ENCODE measurements at regions not wholly inside any gene's neighbourhood (a gene's known extent, or its start where the extent isn't known, plus 50 kb on each side); places are given as distances from the start of the nearest gene placed in this dataset.

- TF ChIP-seq ZNF280D (tag by site-specific recombination; IDR thresholded peaks at IDR 0.05), result no peak
Observed at GRCh38 chr16:86894029-86894567, 315.7 kb downstream of the FOXL1 start (continued).

GRCh38 chr16:86894925-86895324, 316.6 kb downstream of the FOXL1 start:
- no peaks in the 10 kb centered on the region for H3K36me3 ChIP-seq (ENCODE audit: control insufficient read depth in 2 of 2, insufficient read depth in 1 of 2, low read length in 2 of 2)
- no peaks in the 10 kb centered on the region for H3K9me3 ChIP-seq (ENCODE audit: control insufficient read depth, insufficient read depth, low read depth, low read length)
- H3K27ac ChIP-seq (ENCODE audit: extremely low read depth, low read depth, low read length), result no peak overlapping the region
- H3K4me1 ChIP-seq (ENCODE audit: control insufficient read depth, insufficient read depth, low read length), result no peaks in the 10 kb centered on the region
- ChIA-PET CTCF (no interaction called here), POLR2A (no interaction called here)
- H3K4me3 ChIP-seq (ENCODE audit: low read depth, low read length), result no peak overlapping the region
- TF ChIP-seq ZBTB7A (tag by site-specific recombination; IDR thresholded peaks at IDR 0.05; ENCODE audit: low read depth), result no peak
- TF ChIP-seq PRDM6 (tag by site-specific recombination; IDR thresholded peaks at IDR 0.05), result no peak
- TF ChIP-seq ZNF10 (tag by site-specific recombination; IDR thresholded peaks at IDR 0.05), result no peak
- no peak for TF ChIP-seq ZNF24 (tag by site-specific recombination; IDR thresholded peaks at IDR 0.05)
- no peak for TF ChIP-seq PRDM2 (tag by site-specific recombination; IDR thresholded peaks at IDR 0.05; ENCODE audit: borderline replicate concordance)

GRCh38 chr16:86895606-86896005, 317.3 kb downstream of the FOXL1 start:
- no peaks in the 10 kb centered on the region for H3K9me3 ChIP-seq (ENCODE audit: control insufficient read depth, insufficient read depth, low read depth, low read length)
- TF ChIP-seq ZNF488 (tag by site-specific recombination; IDR thresholded peaks at IDR 0.05), result no peak
- no peak for TF ChIP-seq SP7 (tag by site-specific recombination; IDR thresholded peaks at IDR 0.05)
- TF ChIP-seq ZIC2 (tag by site-specific recombination; IDR thresholded peaks at IDR 0.05), result no peak
- no peak for TF ChIP-seq ZNF707 (tag by site-specific recombination; IDR thresholded peaks at IDR 0.05)
- no peak for TF ChIP-seq AEBP2 (tag by site-specific recombination; IDR thresholded peaks at IDR 0.05; ENCODE audit: borderline replicate concordance)
- no peak for TF ChIP-seq ZNF514 (tag by site-specific recombination; IDR thresholded peaks at IDR 0.05)
- no peak for TF ChIP-seq ZNF677 (tag by site-specific recombination; IDR thresholded peaks at IDR 0.05)
- no peak for TF ChIP-seq ZNF48 (tag by site-specific recombination; IDR thresholded peaks at IDR 0.05)
- TF ChIP-seq ZNF132 (tag by site-specific recombination; IDR thresholded peaks at IDR 0.05; ENCODE audit: borderline replicate concordance), result no peak
- no peak for TF ChIP-seq ZNF664 (tag by site-specific recombination; IDR thresholded peaks at IDR 0.05)
- no peak for TF ChIP-seq HOXC10 (CRISPR knock-in tag; IDR thresholded peaks at IDR 0.05)
- no peak for TF ChIP-seq ZNF138 (tag by site-specific recombination; IDR thresholded peaks at IDR 0.05; ENCODE audit: borderline replicate concordance)
- H3K36me3 ChIP-seq (ENCODE audit: control insufficient read depth in 2 of 2, insufficient read depth in 1 of 2, low read length in 2 of 2), result no peaks in the 10 kb centered on the region
- no peak overlapping the region for H3K4me3 ChIP-seq (ENCODE audit: low read depth, low read length)
- H3K4me1 ChIP-seq (ENCODE audit: control insufficient read depth, insufficient read depth, low read length), result no peaks in the 10 kb centered on the region
- ChIA-PET CTCF (no interaction called here), POLR2A (no interaction called here)
- H3K27ac ChIP-seq (ENCODE audit: extremely low read depth, low read depth, low read length), result no peak overlapping the region
